BE2C (cell line): ENCODE measurements at regions not wholly inside any gene's neighbourhood (a gene's known extent, or its start where the extent isn't known, plus 50 kb on each side); places are given as distances from the start of the nearest gene placed in this dataset.

Experiments
- DNase-seq: peaks from one replicate; pipeline ENCODE4 v3.0.0-alpha.2; 2020
- H3K27me3 ChIP-seq: fragments of 250-450 bp; sonication (Bioruptor Pico); 2 replicates; pipeline ENCODE4 v1.5.1; 2020; ENCODE audit warnings: mild to moderate bottlenecking
- H3K36me3 ChIP-seq: fragments of 250-450 bp; sonication (Bioruptor Pico); 2 replicates; pipeline ENCODE4 v1.5.1; 2020; ENCODE audit warnings: mild to moderate bottlenecking
- H3K4me1 ChIP-seq: fragments of 250-450 bp; sonication (Bioruptor Pico); 2 replicates; pipeline ENCODE4 v1.5.1; 2020
- H3K4me3 ChIP-seq: 2 replicates; pipeline ENCODE4 v1.5.1; 2011; ENCODE audit warnings: low read depth, low read length
- H3K9me3 ChIP-seq: fragments of 250-450 bp; sonication (Bioruptor Pico); 2 replicates; pipeline ENCODE4 v1.5.1; 2020
- TF ChIP-seq, protein P1 (sequence below): IDR thresholded peaks from 2 replicates; pipeline ENCODE4 v1.5.1; 2012; ENCODE audit warnings: mild to moderate bottlenecking, low read depth, low read length

DNA sequence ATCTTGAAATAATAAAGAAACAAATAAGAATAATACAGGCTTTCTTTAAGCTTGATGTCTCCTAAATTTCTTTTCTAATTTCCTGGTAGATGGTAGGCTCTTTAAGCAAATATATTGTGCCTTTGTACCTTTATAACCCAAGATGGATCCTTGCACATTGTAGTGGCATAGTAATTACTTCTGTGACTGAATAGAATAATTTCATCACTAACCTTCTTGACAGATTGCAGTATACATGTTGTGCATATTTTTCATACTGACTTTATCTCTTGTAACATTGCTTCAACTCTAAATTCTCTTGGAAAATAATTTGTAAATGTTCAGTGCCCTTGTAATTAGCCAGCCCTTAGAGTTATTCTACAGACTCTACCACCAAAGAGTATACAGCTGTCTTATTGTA, 1433.8 kb upstream of the GBE1 start:
- no peaks in the 10 kb centered on the region for H3K36me3 ChIP-seq
- no peaks in the 10 kb centered on the region for H3K9me3 ChIP-seq
- no peaks in the 10 kb centered on the region for H3K4me1 ChIP-seq
- TF ChIP-seq, protein P1, sequence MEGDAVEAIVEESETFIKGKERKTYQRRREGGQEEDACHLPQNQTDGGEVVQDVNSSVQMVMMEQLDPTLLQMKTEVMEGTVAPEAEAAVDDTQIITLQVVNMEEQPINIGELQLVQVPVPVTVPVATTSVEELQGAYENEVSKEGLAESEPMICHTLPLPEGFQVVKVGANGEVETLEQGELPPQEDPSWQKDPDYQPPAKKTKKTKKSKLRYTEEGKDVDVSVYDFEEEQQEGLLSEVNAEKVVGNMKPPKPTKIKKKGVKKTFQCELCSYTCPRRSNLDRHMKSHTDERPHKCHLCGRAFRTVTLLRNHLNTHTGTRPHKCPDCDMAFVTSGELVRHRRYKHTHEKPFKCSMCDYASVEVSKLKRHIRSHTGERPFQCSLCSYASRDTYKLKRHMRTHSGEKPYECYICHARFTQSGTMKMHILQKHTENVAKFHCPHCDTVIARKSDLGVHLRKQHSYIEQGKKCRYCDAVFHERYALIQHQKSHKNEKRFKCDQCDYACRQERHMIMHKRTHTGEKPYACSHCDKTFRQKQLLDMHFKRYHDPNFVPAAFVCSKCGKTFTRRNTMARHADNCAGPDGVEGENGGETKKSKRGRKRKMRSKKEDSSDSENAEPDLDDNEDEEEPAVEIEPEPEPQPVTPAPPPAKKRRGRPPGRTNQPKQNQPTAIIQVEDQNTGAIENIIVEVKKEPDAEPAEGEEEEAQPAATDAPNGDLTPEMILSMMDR: no peak
- no peaks in the 10 kb centered on the region for H3K27me3 ChIP-seq
- DNase-seq: no peak
- H3K4me3 ChIP-seq: no peak overlapping the region

DNA sequence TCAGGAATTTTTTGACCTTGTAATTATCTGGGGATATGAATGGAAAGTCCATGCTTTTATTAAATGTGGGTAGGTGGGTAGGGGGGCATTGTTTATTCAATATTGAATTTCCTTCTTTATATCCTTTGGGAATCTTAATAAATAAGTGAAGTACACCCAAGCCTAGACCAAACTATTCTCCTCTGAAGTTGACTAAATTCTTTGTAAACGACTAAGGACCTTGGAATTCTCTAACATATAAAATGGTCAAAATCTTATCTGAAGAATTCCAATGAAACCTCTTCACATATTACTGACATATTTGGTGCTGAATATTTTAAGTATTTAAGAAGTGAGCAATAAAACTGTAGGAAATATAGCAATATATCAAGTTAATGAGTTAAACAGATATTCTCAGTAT, 1432.1 kb upstream of the GBE1 start:
- DNase-seq: no peak
- TF ChIP-seq, protein P1: no peak

DNA sequence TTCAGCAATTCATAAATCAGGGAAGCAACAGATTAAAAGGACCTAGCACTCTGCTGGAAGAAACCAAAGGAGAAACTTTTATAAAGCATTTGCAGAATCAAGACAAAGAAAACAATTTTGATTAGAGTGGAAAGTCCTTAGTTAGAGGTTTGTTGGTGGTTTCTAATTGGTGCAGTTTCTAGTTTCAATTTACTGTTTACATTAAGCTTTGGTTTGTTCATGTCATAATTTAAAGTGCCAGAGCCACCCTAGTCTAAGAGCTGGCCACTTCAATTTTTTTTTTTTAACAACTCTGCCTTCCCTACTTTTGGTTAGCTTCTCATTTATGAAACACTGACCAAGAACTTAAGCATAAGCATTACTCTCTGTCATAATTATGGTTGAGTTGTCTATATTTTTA, 1428.2 kb upstream of the GBE1 start:
- TF ChIP-seq, protein P1: no peak
- no peak overlapping the region for H3K4me3 ChIP-seq

More for the DNA sequence above, 1432.1 kb upstream of the GBE1 start:
- no peaks in the 10 kb centered on the region for H3K9me3 ChIP-seq
- no peaks in the 10 kb centered on the region for H3K27me3 ChIP-seq
- no peaks in the 10 kb centered on the region for H3K4me1 ChIP-seq
- no peaks in the 10 kb centered on the region for H3K36me3 ChIP-seq
- no peak overlapping the region for H3K4me3 ChIP-seq

DNA sequence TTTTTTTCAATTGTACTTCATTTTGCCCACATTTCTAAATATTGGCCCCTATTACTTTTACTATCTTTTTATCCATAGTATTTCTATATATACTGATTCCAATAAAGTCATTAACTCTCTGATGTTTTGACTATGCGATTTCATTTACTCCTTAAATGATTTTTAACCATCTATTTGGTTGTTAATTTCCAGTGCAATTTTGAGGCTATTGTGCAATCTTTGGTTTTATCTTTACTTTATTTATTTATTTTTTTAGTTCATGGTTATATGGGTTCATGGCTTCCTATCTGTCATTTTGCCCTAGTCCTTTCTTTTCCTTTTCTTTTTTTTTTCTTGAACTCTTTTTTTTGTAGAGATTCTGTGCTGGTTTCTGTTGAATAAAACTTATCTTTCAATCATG, 1408.0 kb upstream of the GBE1 start:
- Histone ChIP-seq H3K36me3 (no peaks in the 10 kb centered on the region), H3K9me3 (no peaks in the 10 kb centered on the region), H3K27me3 (no peaks in the 10 kb centered on the region), H3K4me3 (no peak overlapping the region), H3K4me1 (no peaks in the 10 kb centered on the region)
- TF ChIP-seq, protein P1: no peak
- DNase-seq: no peak

More for the DNA sequence above, 1428.2 kb upstream of the GBE1 start:
- Histone ChIP-seq H3K36me3 (no peaks in the 10 kb centered on the region), H3K9me3 (no peaks in the 10 kb centered on the region), H3K27me3 (no peaks in the 10 kb centered on the region), H3K4me1 (no peaks in the 10 kb centered on the region)
- DNase-seq: no peak

DNA sequence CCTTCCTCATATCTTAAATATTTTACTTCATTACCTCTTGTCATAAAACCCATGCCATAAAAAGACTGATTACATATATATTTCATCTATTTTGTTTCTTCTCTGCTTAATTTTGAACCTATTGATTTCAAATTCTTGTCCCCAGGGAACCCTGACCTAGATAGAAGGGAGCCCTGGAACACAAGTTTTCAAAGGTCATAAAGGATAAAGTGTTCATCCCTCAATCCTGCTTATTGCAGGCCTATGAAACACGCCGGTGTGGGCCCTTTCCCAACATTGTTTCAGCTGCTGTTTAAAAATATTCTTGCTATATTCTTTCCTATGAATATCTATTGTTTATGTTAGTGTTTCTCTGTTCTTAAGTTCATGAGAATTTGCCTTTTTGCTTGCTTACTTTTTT, 1389.5 kb upstream of the GBE1 start:
- H3K36me3 ChIP-seq: no peaks in the 10 kb centered on the region
- DNase-seq: no peak
- H3K4me3 ChIP-seq: no peak overlapping the region
- TF ChIP-seq, protein P1: no peak
- H3K4me1 ChIP-seq: no peaks in the 10 kb centered on the region
- no peaks in the 10 kb centered on the region for H3K27me3 ChIP-seq
- H3K9me3 ChIP-seq: no peaks in the 10 kb centered on the region

DNA sequence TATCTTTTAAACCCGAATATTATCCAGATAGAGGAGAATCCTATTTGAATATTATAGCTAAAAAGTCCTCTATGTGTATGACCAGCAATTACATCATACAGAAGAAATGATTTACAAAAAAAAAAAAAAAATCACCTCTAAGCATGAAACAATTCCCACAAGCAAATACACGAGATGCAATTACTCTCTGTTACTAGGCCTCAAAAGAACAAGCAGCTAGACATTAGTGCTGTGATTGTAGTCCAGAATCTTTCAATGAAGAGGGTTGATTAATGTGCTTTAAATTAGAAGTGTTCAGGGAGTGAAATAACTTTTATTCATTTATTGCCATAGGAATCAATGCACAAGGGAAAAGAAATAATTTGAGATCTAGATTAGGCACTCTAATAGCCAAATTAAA, 1379.5 kb upstream of the GBE1 start:
- Histone ChIP-seq H3K4me1 (no peaks in the 10 kb centered on the region), H3K27me3 (no peaks in the 10 kb centered on the region), H3K4me3 (no peak overlapping the region), H3K9me3 (no peaks in the 10 kb centered on the region), H3K36me3 (no peaks in the 10 kb centered on the region)
- DNase-seq: no peak
- TF ChIP-seq, protein P1: no peak
